ENCODE measurements at regions not wholly inside any gene's neighbourhood (a gene's known extent, or its start where the extent isn't known, plus 50 kb on each side); places are given as distances from the start of the nearest gene placed in this dataset.
"Not testable (repeated sequence)": the region's sequence is repeated elsewhere in the genome, so short reads cannot be mapped to it uniquely, and the experiment has no call there.

GRCh38 chr12:131445184-131445774, 265.6 kb upstream of the SFSWAP start:
- no peak overlapping the region for H3K9ac ChIP-seq (ENCODE audit: low read length in 2 of 2)
- H3K9me3 ChIP-seq (ENCODE audit: control insufficient read depth in 2 of 2, low read length in 2 of 2), result peaks cover 0 to 9% of the 10 kb centered on the region in 2 donors
- no peak overlapping the region for H3K27ac ChIP-seq (ENCODE audit: low read length)
- no peaks in the 10 kb centered on the region for H3K36me3 ChIP-seq (ENCODE audit: control insufficient read depth in 2 of 2, insufficient read depth in 2 of 2, low read length in 2 of 2)
- no peaks in the 10 kb centered on the region for H3K4me1 ChIP-seq (ENCODE audit: control insufficient read depth, insufficient read depth, low read length)
- H3K27me3 ChIP-seq (ENCODE audit: control insufficient read depth in 1 of 2, insufficient read depth in 2 of 2, low read length in 2 of 2), result no peaks in the 10 kb centered on the region
- H3K4me3 ChIP-seq (ENCODE audit: low read length in 2 of 2), result no peak overlapping the region

GRCh38 chr12:131445795-131446194, 265.1 kb upstream of the SFSWAP start:
- no peaks in the 10 kb centered on the region for H3K27me3 ChIP-seq (ENCODE audit: control insufficient read depth in 1 of 2, insufficient read depth in 2 of 2, low read length in 2 of 2)
- no peaks in the 10 kb centered on the region for H3K4me1 ChIP-seq (ENCODE audit: control insufficient read depth, insufficient read depth, low read length)
- no peaks in the 10 kb centered on the region for H3K36me3 ChIP-seq (ENCODE audit: control insufficient read depth in 2 of 2, insufficient read depth in 2 of 2, low read length in 2 of 2)
- H3K9me3 ChIP-seq (ENCODE audit: control insufficient read depth in 2 of 2, low read length in 2 of 2), result peaks cover 0 to 9% of the 10 kb centered on the region in 2 donors
- H3K9ac ChIP-seq (ENCODE audit: low read length in 2 of 2), result no peak overlapping the region
- no peak overlapping the region for H3K4me3 ChIP-seq (ENCODE audit: low read length in 2 of 2)
- H3K27ac ChIP-seq (ENCODE audit: low read length), result no peak overlapping the region

GRCh38 chr12:131447636-131448035, 263.3 kb upstream of the SFSWAP start:
- H3K9ac ChIP-seq (ENCODE audit: low read length in 2 of 2); H3K27me3 ChIP-seq (ENCODE audit: control insufficient read depth in 1 of 2, insufficient read depth in 2 of 2, low read length in 2 of 2); H3K27ac ChIP-seq (ENCODE audit: low read length); H3K9me3 ChIP-seq (ENCODE audit: control insufficient read depth in 2 of 2, low read length in 2 of 2); H3K36me3 ChIP-seq (ENCODE audit: control insufficient read depth in 2 of 2, insufficient read depth in 2 of 2, low read length in 2 of 2); H3K4me3 ChIP-seq (ENCODE audit: low read length in 2 of 2); H3K4me1 ChIP-seq (ENCODE audit: control insufficient read depth, insufficient read depth, low read length): not testable (repeated sequence)

- no peaks in the 10 kb centered on the region for H3K27me3 ChIP-seq (ENCODE audit: control insufficient read depth in 1 of 2, insufficient read depth in 2 of 2, low read length in 2 of 2)
- no peak overlapping the region for H3K4me3 ChIP-seq (ENCODE audit: low read length in 2 of 2)
- H3K27ac ChIP-seq (ENCODE audit: low read length), result no peak overlapping the region
- H3K9ac ChIP-seq (ENCODE audit: low read length in 2 of 2), result no peak overlapping the region
- no peaks in the 10 kb centered on the region for H3K4me1 ChIP-seq (ENCODE audit: control insufficient read depth, insufficient read depth, low read length)
- H3K9me3 ChIP-seq (ENCODE audit: control insufficient read depth in 2 of 2, low read length in 2 of 2), result peaks cover 0 to 9% of the 10 kb centered on the region in 2 donors
- no peaks in the 10 kb centered on the region for H3K36me3 ChIP-seq (ENCODE audit: control insufficient read depth in 2 of 2, insufficient read depth in 2 of 2, low read length in 2 of 2)
Observed at GRCh38 chr12:131448254-131448795, 262.6 kb upstream of the SFSWAP start.

- no peak overlapping the region for H3K4me3 ChIP-seq (ENCODE audit: low read length in 2 of 2)
- no peak overlapping the region for H3K9ac ChIP-seq (ENCODE audit: low read length in 2 of 2)
- no peaks in the 10 kb centered on the region for H3K27me3 ChIP-seq (ENCODE audit: control insufficient read depth in 1 of 2, insufficient read depth in 2 of 2, low read length in 2 of 2)
- peaks cover 0 to 9% of the 10 kb centered on the region in 2 donors for H3K9me3 ChIP-seq (ENCODE audit: control insufficient read depth in 2 of 2, low read length in 2 of 2)
- H3K36me3 ChIP-seq (ENCODE audit: control insufficient read depth in 2 of 2, insufficient read depth in 2 of 2, low read length in 2 of 2), result no peaks in the 10 kb centered on the region
- H3K27ac ChIP-seq (ENCODE audit: low read length), result no peak overlapping the region
- no peaks in the 10 kb centered on the region for H3K4me1 ChIP-seq (ENCODE audit: control insufficient read depth, insufficient read depth, low read length)
Observed at GRCh38 chr12:131449027-131449426, 261.9 kb upstream of the SFSWAP start.

GRCh38 chr12:131452444-131452860, 258.4 kb upstream of the SFSWAP start:
- Histone ChIP-seq H3K27ac (ENCODE audit: low read length) (no peak overlapping the region), H3K36me3 (ENCODE audit: control insufficient read depth in 2 of 2, insufficient read depth in 2 of 2, low read length in 2 of 2) (no peaks in the 10 kb centered on the region), H3K9me3 (ENCODE audit: control insufficient read depth in 2 of 2, low read length in 2 of 2) (peaks cover 0 to 9% of the 10 kb centered on the region in 2 donors), H3K27me3 (ENCODE audit: control insufficient read depth in 1 of 2, insufficient read depth in 2 of 2, low read length in 2 of 2) (peaks cover 9 to 13% of the 10 kb centered on the region in 2 donors), H3K9ac (ENCODE audit: low read length in 2 of 2) (no peak overlapping the region), H3K4me1 (ENCODE audit: control insufficient read depth, insufficient read depth, low read length) (no peaks in the 10 kb centered on the region), H3K4me3 (ENCODE audit: low read length in 2 of 2) (no peak overlapping the region)

GRCh38 chr12:131454418-131455217, 256.3 kb upstream of the SFSWAP start:
- Histone ChIP-seq H3K4me3 (ENCODE audit: low read length in 2 of 2) (no peak overlapping the region), H3K4me1 (ENCODE audit: control insufficient read depth, insufficient read depth, low read length) (no peaks in the 10 kb centered on the region), H3K9me3 (ENCODE audit: control insufficient read depth in 2 of 2, low read length in 2 of 2) (no peaks in the 10 kb centered on the region), H3K9ac (ENCODE audit: low read length in 2 of 2) (no peak overlapping the region), H3K36me3 (ENCODE audit: control insufficient read depth in 2 of 2, insufficient read depth in 2 of 2, low read length in 2 of 2) (no peaks in the 10 kb centered on the region), H3K27ac (ENCODE audit: low read length) (no peak overlapping the region), H3K27me3 (ENCODE audit: control insufficient read depth in 1 of 2, insufficient read depth in 2 of 2, low read length in 2 of 2) (peaks cover 14 to 16% of the 10 kb centered on the region in 2 donors)

GRCh38 chr12:131455218-131455506, 255.7 kb upstream of the SFSWAP start:
- H3K27me3 ChIP-seq (ENCODE audit: control insufficient read depth in 1 of 2, insufficient read depth in 2 of 2, low read length in 2 of 2), result peaks cover 14 to 20% of the 10 kb centered on the region in 2 donors
- no peak overlapping the region for H3K4me3 ChIP-seq (ENCODE audit: low read length in 2 of 2)
- H3K9ac ChIP-seq (ENCODE audit: low read length in 2 of 2), result no peak overlapping the region
- no peaks in the 10 kb centered on the region for H3K4me1 ChIP-seq (ENCODE audit: control insufficient read depth, insufficient read depth, low read length)
- H3K9me3 ChIP-seq (ENCODE audit: control insufficient read depth in 2 of 2, low read length in 2 of 2), result no peaks in the 10 kb centered on the region
- no peak overlapping the region for H3K27ac ChIP-seq (ENCODE audit: low read length)
- H3K36me3 ChIP-seq (ENCODE audit: control insufficient read depth in 2 of 2, insufficient read depth in 2 of 2, low read length in 2 of 2), result no peaks in the 10 kb centered on the region

GRCh38 chr12:131455581-131456110, 255.2 kb upstream of the SFSWAP start:
- H3K27me3 ChIP-seq (ENCODE audit: control insufficient read depth in 1 of 2, insufficient read depth in 2 of 2, low read length in 2 of 2), result peaks cover 14 to 20% of the 10 kb centered on the region in 2 donors
- H3K4me1 ChIP-seq (ENCODE audit: control insufficient read depth, insufficient read depth, low read length), result no peaks in the 10 kb centered on the region
- H3K4me3 ChIP-seq (ENCODE audit: low read length in 2 of 2), result no peak overlapping the region
- no peaks in the 10 kb centered on the region for H3K36me3 ChIP-seq (ENCODE audit: control insufficient read depth in 2 of 2, insufficient read depth in 2 of 2, low read length in 2 of 2)
- H3K9me3 ChIP-seq (ENCODE audit: control insufficient read depth in 2 of 2, low read length in 2 of 2), result no peaks in the 10 kb centered on the region
- H3K27ac ChIP-seq (ENCODE audit: low read length), result no peak overlapping the region
- no peak overlapping the region for H3K9ac ChIP-seq (ENCODE audit: low read length in 2 of 2)

GRCh38 chr12:131456301-131457027, 254.4 kb upstream of the SFSWAP start:
- Histone ChIP-seq H3K4me3 (ENCODE audit: low read length in 2 of 2) (no peak overlapping the region), H3K9me3 (ENCODE audit: control insufficient read depth in 2 of 2, low read length in 2 of 2) (no peaks in the 10 kb centered on the region), H3K27ac (ENCODE audit: low read length) (no peak overlapping the region), H3K9ac (ENCODE audit: low read length in 2 of 2) (no peak overlapping the region), H3K36me3 (ENCODE audit: control insufficient read depth in 2 of 2, insufficient read depth in 2 of 2, low read length in 2 of 2) (no peaks in the 10 kb centered on the region), H3K4me1 (ENCODE audit: control insufficient read depth, insufficient read depth, low read length) (no peaks in the 10 kb centered on the region), H3K27me3 (ENCODE audit: control insufficient read depth in 1 of 2, insufficient read depth in 2 of 2, low read length in 2 of 2) (peaks cover 16 to 20% of the 10 kb centered on the region in 2 donors)

All from stomach smooth muscle (tissue), 2 donors.